Effector memory CD8-positive, alpha-beta T cell (primary cell): ENCODE measurements at regions not wholly inside any gene's neighbourhood (a gene's known extent, or its start where the extent isn't known, plus 50 kb on each side); places are given as distances from the start of the nearest gene placed in this dataset.

Source experiments
- ATAC-seq: fragments of 150-1000 bp; cut with Tn5 transposase; replicated peaks from 2 replicates; pipeline ENCODE4 v1.10.0; 2021; ENCODE audit warnings: mild to moderate bottlenecking, moderate library complexity
- DNase-seq, 3 experiments: peaks; one replicate each; pipeline ENCODE4 v3.0.0; 2021
- H3K27ac Mint-ChIP-seq, 2 donors: one replicate each; pipeline ENCODE4 v1.8.0; 2022; ENCODE audit warnings: mild to moderate bottlenecking in 2 of 2, mixed read lengths in 2 of 2, moderate library complexity in 2 of 2
- H3K27me3 Mint-ChIP-seq, 2 donors: one replicate each; pipeline ENCODE4 v1.8.0; 2022; ENCODE audit warnings: mixed read lengths in 2 of 2
- H3K36me3 Mint-ChIP-seq: one replicate; pipeline ENCODE4 v1.8.0; 2022; ENCODE audit warnings: mild to moderate bottlenecking, moderate library complexity, mixed read lengths; ENCODE audit not compliant: insufficient read depth
- H3K4me1 Mint-ChIP-seq, 2 donors: one replicate each; pipeline ENCODE4 v1.8.0; 2022; ENCODE audit warnings: low read depth in 2 of 2, mixed read lengths in 2 of 2
- H3K4me3 Mint-ChIP-seq, 2 donors: one replicate each; pipeline ENCODE4 v1.8.0; 2022; ENCODE audit warnings: mild to moderate bottlenecking in 2 of 2, mixed read lengths in 2 of 2, moderate library complexity in 2 of 2
- H3K9me3 Mint-ChIP-seq, 2 donors: one replicate each; pipeline ENCODE4 v1.8.0; 2022; ENCODE audit warnings: mixed read lengths in 2 of 2

DNA sequence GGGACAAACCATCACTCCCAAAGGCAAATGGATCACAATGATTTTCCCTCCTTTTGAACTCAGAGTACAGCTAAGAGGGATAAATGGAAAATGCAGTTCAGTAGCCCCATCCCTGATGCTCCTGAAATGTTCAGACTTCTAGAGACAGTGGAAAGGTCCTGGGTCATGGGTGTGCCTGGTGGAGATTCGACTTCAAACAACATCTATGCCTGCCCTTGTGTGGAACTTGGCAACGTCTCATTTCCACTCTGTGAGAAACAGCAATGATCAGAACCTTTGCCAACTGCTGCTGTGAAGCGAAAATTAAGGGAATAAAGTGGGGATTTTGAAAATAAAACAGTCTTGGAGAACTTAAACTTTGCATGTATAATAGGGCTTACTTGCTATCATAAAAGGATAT, 778.1 kb downstream of the SEMA5A start:
- ATAC-seq (no peak), DNase-seq (no peak)
- Mint-ChIP-seq H3K4me3 (no peak overlapping the region), H3K27ac (no peak overlapping the region), H3K4me1 (no peaks in the 10 kb centered on the region), H3K27me3 (no peaks in the 10 kb centered on the region), H3K36me3 (no peaks in the 10 kb centered on the region), H3K9me3 (peaks cover 3 to 30% of the 10 kb centered on the region in 2 donors)

DNA sequence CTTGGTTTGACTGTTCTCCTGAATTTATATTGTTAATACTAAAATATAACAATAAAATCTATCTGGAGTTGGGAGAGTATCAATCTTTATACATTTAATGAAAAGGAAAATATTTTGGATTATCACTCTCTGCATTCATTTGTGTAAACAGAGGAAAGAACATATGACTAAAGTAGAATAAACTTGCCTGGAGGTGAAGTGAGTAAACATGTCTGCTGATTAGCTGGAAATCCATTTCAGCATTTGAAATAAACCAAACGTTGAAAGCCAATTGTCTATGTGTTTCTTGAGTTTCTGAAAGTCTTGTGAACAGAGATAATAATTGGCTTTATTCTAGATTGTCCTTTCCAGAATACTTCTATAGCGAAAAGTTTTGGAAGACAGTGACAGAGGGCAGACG, 776.2 kb downstream of the SEMA5A start:
- Mint-ChIP-seq H3K9me3 (peaks cover 7 to 18% of the 10 kb centered on the region in 2 donors), H3K4me3 (no peak overlapping the region), H3K27me3 (no peaks in the 10 kb centered on the region), H3K27ac (no peak overlapping the region), H3K36me3 (no peaks in the 10 kb centered on the region), H3K4me1 (no peaks in the 10 kb centered on the region)
- DNase-seq (no peak), ATAC-seq (no peak)

DNA sequence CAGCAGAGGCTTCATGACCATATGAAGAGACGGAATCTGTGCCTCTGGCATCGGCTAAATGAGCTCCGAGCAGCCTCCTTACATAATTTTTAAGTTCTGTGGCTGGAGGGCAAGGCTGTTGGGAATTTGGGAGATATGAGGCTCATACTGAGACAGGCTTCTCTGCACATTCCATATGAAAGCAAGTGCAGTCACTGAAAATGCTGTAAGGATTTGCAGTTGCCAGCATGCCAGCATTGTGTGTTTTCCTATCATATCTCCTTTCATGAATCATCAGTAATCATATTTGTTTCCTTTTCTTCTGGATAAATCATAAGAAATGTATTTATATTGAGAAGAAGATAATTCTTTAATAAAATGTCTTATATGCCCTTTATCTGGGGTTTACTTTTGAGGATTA, 775.4 kb downstream of the SEMA5A start:
- Mint-ChIP-seq H3K4me1 (no peaks in the 10 kb centered on the region), H3K36me3 (no peaks in the 10 kb centered on the region), H3K27ac (no peak overlapping the region), H3K4me3 (no peak overlapping the region), H3K27me3 (no peaks in the 10 kb centered on the region), H3K9me3 (peaks cover 5 to 12% of the 10 kb centered on the region in 2 donors)
- no peak for DNase-seq
- no peak for ATAC-seq

DNA sequence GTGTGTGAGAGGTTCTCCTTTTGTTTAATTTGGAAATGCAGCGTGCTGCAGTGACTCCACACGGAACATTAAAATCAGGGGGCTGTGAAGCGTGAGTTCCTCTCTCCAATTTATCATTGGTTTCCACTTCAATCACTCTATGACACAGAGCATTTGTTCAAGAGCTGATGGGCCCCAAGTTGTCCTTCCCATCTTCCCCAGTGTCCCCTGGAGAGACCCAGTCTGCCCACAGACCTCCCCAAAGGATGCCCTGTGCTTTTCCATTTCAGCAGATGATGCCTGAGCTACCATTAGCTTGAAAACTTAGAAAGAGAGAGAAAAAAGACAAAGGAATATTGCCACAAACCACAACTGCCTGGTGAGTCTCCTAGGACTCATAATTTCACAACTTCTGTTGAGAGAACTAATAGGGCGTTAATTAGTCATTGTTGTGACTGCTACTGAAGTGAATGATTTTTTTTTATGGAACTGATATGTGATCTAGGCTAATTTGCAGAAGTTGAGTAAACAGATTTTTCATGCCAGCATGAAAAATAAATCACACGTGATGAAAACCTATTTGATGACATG, 772.7 kb downstream of the SEMA5A start:
- Mint-ChIP-seq H3K27ac (no peak overlapping the region), H3K9me3 (peaks cover 11 to 21% of the 10 kb centered on the region in 2 donors), H3K36me3 (no peaks in the 10 kb centered on the region), H3K4me1 (no peaks in the 10 kb centered on the region), H3K4me3 (no peak overlapping the region), H3K27me3 (no peaks in the 10 kb centered on the region)
- ATAC-seq (no peak), DNase-seq (no peak)

DNA sequence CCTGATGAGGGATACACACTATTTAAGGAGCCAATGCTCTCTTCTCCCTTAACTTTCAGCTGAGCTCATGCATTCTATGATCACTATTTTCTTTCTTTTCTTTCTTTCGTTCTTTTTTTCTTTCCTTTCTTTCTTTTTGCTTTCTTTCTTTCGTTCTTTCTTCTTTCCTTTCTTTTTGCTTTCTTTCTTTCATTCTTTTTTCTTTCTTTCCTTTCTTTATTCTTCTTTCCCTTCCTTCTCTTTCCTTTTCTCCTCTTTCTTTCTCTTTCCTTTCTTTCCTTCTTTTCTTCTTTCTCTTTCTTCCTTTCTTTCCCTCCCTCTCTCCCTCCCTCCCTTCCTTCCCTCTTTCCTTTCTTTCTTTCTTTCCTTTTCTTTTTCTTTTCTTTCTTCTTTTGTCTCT, 761.2 kb downstream of the SEMA5A start:
- ATAC-seq: no peak
- Mint-ChIP-seq H3K27me3 (no peaks in the 10 kb centered on the region), H3K36me3 (peaks cover 6% of the 10 kb centered on the region)

DNA sequence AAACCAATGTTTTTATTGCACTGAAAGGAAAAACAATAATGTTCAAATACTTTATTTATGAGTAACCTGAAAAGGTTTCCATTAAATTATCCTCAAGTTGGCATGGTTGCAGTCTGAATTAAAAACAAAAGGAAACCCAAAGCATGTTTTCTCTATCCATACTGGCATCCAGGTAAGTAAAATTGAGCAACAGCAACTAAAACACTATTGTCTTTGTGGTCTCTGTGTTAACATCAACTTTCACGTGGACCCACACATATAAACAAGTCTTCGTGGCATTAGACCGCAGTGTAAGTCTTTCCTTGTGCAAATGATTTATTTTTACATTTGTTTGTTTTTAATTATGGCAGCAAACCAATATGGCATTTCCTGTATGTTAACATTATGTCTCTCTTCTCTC, 757.6 kb downstream of the SEMA5A start:
- no peak for ATAC-seq
- H3K36me3 Mint-ChIP-seq: peaks cover 6% of the 10 kb centered on the region
- no peaks in the 10 kb centered on the region for H3K4me1 Mint-ChIP-seq
- no peaks in the 10 kb centered on the region for H3K27me3 Mint-ChIP-seq
- H3K9me3 Mint-ChIP-seq: peaks cover 22 to 30% of the 10 kb centered on the region in 2 donors
- H3K4me3 Mint-ChIP-seq: no peak overlapping the region
- no peak overlapping the region for H3K27ac Mint-ChIP-seq
- no peak for DNase-seq

More for the DNA sequence above, 761.2 kb downstream of the SEMA5A start:
- no peak for DNase-seq
- Mint-ChIP-seq H3K27ac (no peak overlapping the region), H3K9me3 (peaks cover 20 to 36% of the 10 kb centered on the region in 2 donors), H3K4me3 (no peak overlapping the region), H3K4me1 (no peaks in the 10 kb centered on the region)

DNA sequence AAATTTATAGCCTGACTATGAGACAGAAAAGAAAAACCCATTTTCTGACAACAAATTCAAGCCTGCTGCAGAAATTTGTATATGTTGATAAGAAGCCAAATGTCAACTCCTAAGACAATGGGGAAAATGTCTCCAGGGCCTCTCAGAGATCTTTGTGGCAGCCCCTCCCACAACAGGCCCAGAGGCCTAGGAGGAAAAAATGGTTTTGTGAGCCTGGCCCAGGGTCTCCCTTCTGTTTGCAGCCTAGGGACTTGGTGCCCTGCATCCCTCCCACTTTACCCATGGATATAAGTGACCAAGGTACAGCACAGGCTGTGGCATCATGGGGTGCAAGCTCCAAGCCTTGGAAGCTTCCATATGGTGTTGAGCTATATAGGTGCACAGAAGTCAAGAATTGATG, 740.2 kb downstream of the SEMA5A start:
- H3K27me3 Mint-ChIP-seq: no peaks in the 10 kb centered on the region
- H3K9me3 Mint-ChIP-seq: peaks cover 8 to 21% of the 10 kb centered on the region in 2 donors
- DNase-seq: no peak
- no peaks in the 10 kb centered on the region for H3K4me1 Mint-ChIP-seq
- H3K36me3 Mint-ChIP-seq: no peaks in the 10 kb centered on the region
- no peak overlapping the region for H3K27ac Mint-ChIP-seq
- no peak overlapping the region for H3K4me3 Mint-ChIP-seq
- ATAC-seq: no peak

DNA sequence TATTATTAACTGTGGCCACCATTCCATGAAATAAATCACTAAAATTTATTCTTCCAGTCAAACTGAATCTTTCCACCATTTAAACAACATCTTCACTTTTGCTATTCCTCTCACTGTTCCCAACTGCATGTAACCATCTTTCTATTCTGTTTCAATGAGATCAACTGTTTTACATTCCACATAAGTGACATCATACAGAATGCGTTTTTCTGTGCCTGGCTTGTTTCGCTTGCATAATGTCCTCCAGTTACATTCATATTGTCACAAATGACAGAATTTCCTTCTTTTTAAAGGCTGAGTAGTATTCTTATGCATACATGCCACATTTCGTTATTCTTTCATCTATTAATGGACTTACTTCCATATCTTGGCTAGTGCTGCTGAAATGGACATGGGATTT, 738.2 kb downstream of the SEMA5A start:
- no peaks in the 10 kb centered on the region for H3K36me3 Mint-ChIP-seq
- H3K4me1 Mint-ChIP-seq: no peaks in the 10 kb centered on the region
- no peak for DNase-seq
- H3K27ac Mint-ChIP-seq: no peak overlapping the region
- no peak for ATAC-seq
- no peaks in the 10 kb centered on the region for H3K27me3 Mint-ChIP-seq
- peaks cover 8 to 17% of the 10 kb centered on the region in 2 donors for H3K9me3 Mint-ChIP-seq
- no peak overlapping the region for H3K4me3 Mint-ChIP-seq

DNA sequence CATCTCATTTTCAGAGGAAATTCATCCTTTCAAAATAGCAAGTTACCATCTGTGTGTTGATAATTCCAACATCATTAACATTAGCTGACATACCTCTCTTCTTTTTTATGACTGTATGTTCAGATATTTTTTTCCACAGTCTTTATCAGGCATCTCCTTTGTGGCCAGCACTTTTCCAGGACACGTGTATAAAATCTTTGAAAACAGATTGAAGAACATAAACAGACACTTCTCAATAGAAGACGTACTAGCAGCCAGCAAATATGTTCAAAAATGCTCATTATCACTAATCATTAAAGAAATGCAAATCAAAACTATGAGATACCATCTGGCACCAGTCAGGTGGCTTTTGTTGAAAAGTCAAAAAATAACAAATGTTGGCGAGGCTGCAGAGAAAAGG, 734.3 kb downstream of the SEMA5A start:
- H3K9me3 Mint-ChIP-seq: peaks cover 4 to 24% of the 10 kb centered on the region in 2 donors
- H3K4me1 Mint-ChIP-seq: no peaks in the 10 kb centered on the region
- H3K27ac Mint-ChIP-seq: no peak overlapping the region
- DNase-seq: no peak
- H3K27me3 Mint-ChIP-seq: no peaks in the 10 kb centered on the region
- no peaks in the 10 kb centered on the region for H3K36me3 Mint-ChIP-seq
- ATAC-seq: no peak
- H3K4me3 Mint-ChIP-seq: no peak overlapping the region

DNA sequence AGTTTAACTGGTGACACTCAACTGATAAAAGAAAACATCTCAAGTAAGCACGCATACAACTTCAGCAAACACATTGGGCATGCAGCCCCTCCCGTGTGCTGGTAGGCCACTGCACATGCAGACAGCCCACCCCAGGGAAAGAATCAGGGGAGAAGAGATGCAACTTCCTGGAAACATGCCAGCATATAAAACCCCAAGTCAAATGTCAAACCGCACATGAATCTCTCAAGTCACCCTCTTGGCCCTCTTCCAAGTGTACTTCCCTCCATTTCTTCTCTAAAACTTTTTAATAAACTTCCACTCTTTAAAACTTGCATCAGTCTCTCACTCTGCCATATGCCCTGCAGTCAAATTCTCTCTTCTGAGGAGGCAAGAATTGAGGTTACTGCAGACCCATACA, 732.7 kb downstream of the SEMA5A start:
- DNase-seq (no peak), ATAC-seq (no peak)
- Mint-ChIP-seq H3K36me3 (no peaks in the 10 kb centered on the region), H3K4me1 (no peaks in the 10 kb centered on the region), H3K4me3 (no peak overlapping the region), H3K9me3 (peaks cover 7 to 24% of the 10 kb centered on the region in 2 donors), H3K27ac (no peak overlapping the region), H3K27me3 (no peaks in the 10 kb centered on the region)

DNA sequence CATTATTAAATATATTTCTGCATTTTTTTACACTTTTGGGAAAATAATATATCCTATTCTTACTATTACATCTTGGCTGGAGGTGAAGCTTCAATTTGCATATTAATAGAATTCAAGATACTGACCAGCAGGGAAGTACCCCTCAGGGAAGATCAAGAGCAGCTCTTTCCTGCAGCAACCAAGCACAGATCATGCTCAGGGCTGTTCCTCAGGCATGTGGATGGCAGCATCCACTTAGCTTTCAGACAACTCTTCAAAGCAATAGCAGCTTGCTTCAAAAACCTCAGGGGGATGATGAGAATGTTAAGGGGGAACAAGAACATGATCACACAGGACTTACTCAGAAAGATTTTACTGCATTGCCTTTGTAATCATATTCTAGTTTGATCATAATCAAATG, 731.8 kb downstream of the SEMA5A start:
- DNase-seq (no peak), ATAC-seq (no peak)
- Mint-ChIP-seq H3K36me3 (no peaks in the 10 kb centered on the region), H3K27ac (no peak overlapping the region), H3K4me3 (no peak overlapping the region), H3K27me3 (no peaks in the 10 kb centered on the region), H3K4me1 (no peaks in the 10 kb centered on the region), H3K9me3 (peaks cover 10 to 24% of the 10 kb centered on the region in 2 donors)

DNA sequence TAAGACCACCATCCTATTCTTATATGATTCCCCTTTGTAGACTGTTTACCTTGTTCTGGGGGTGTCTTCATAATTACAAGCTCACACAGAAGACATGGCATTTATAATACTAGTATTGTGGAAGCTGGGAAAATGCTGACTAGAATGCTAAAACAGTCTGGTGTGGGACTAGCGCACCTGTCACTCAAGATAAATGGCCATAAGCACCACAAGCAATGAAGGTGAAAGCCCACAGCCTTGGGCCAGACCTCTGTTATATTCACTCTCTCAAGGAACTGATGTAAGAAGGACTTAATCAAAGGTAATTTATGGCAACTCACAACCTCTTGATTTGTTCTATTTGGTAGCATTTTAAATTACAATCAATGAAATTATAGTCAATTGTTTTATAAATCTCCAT, 721.5 kb downstream of the SEMA5A start:
- ATAC-seq (no peak), DNase-seq (no peak)
- no peak overlapping the region for H3K4me3 Mint-ChIP-seq
- no peaks in the 10 kb centered on the region for H3K4me1 Mint-ChIP-seq
- H3K27me3 Mint-ChIP-seq: no peaks in the 10 kb centered on the region
- H3K9me3 Mint-ChIP-seq: no peaks in the 10 kb centered on the region
- peaks cover 3% of the 10 kb centered on the region for H3K36me3 Mint-ChIP-seq
- no peak overlapping the region for H3K27ac Mint-ChIP-seq

DNA sequence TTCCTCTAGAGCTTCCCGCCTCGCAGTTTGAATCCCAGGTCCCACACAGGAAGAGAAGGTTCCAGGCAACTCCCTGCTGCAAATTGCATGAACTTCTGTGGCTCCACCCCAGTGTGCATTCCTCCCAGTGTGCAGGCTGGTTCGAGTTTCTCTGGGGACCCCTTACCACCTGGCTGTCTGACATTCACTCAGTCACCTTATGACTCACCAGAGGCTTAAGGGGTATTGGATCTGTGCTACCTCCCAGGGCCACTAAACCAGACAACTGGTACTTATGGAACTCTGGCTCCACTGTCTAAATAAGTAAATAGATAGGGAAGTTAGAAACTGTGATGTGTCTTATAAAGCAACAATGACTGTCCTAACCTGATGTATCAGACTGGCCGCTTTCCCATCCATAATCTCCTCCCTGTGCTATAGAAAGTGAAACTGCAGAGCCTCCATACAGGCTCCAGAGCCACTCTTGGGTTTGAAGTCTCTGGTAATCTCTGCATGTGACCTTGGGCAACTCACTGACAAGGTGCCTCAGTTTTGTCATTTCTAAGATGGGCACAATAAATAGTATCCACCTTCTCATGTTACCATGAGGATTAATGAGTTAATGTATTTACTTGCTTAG, 720.6 kb downstream of the SEMA5A start:
- Mint-ChIP-seq H3K9me3 (no peaks in the 10 kb centered on the region), H3K27me3 (no peaks in the 10 kb centered on the region)

DNA sequence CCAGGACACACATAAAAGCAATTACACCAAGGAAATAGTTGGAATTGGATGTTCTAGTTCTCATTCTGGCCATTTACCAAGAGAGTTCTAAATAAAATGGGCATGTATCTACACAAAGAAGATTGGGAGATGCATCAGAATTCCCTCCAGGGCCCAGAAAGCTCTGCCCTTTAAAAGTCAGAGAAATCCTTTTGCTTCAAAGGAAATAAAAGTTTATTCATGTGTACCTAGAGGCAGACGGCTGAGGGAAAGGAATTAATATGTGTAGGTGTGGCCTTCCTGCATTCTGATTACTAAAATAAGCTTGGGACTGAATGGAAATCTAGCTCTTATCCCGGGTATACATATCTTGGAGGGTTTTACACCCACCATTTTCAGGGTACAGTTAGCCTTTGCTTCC, 719.4 kb downstream of the SEMA5A start:
- H3K4me3 Mint-ChIP-seq: no peak overlapping the region
- H3K9me3 Mint-ChIP-seq: peaks cover 4 to 6% of the 10 kb centered on the region in 2 donors
- no peak overlapping the region for H3K27ac Mint-ChIP-seq
- H3K27me3 Mint-ChIP-seq: no peaks in the 10 kb centered on the region
- peaks cover 3% of the 10 kb centered on the region for H3K36me3 Mint-ChIP-seq
- ATAC-seq (no peak), DNase-seq (no peak)
- H3K4me1 Mint-ChIP-seq: no peaks in the 10 kb centered on the region

More for the DNA sequence above, 720.6 kb downstream of the SEMA5A start:
- ATAC-seq: no peak
- peaks cover 3% of the 10 kb centered on the region for H3K36me3 Mint-ChIP-seq
- no peaks in the 10 kb centered on the region for H3K4me1 Mint-ChIP-seq
- no peak overlapping the region for H3K4me3 Mint-ChIP-seq
- DNase-seq: no peak
- H3K27ac Mint-ChIP-seq: no peak overlapping the region
